ENCODE measurements at regions not wholly inside any gene's neighbourhood (a gene's known extent, or its start where the extent isn't known, plus 50 kb on each side); places are given as distances from the start of the nearest gene placed in this dataset.
"Not testable (repeated sequence)": the region's sequence is repeated elsewhere in the genome, so short reads cannot be mapped to it uniquely, and the experiment has no call there.

- DNase-seq, result no peak
Observed at GRCh38 chr5:84961193-84961592, 576.5 kb upstream of the EDIL3 start.

- no peak for DNase-seq
Observed at GRCh38 chr5:84961903-84962302, 577.2 kb upstream of the EDIL3 start.

GRCh38 chr5:84983093-84983492 lies 598.4 kb upstream of the EDIL3 start:
- no peak for DNase-seq

GRCh38 chr5:84985148-84985547 lies 600.5 kb upstream of the EDIL3 start:
- no peak for DNase-seq

- no peak for DNase-seq
Observed at GRCh38 chr5:84986688-84987087, 602.0 kb upstream of the EDIL3 start.

GRCh38 chr5:85000671-85001070 lies 616.0 kb upstream of the EDIL3 start:
- peak; percentile 9 for DNase-seq

- DNase-seq, result not testable (repeated sequence)
Observed at GRCh38 chr5:85002026-85002425, 617.3 kb upstream of the EDIL3 start.

GRCh38 chr5:85010014-85010562 lies 625.4 kb upstream of the EDIL3 start:
- DNase-seq, result no peak

- DNase-seq, result peak; percentile 1
Observed at GRCh38 chr5:85017261-85017660, 632.6 kb upstream of the EDIL3 start.

GRCh38 chr5:85030316-85031084 lies 645.8 kb upstream of the EDIL3 start:
- DNase-seq, result no peak

- peak; percentile 67 for DNase-seq
Observed at GRCh38 chr5:85049020-85049419, 664.3 kb upstream of the EDIL3 start.

- DNase-seq, result no peak
Observed at GRCh38 chr5:85052826-85053225, 668.1 kb upstream of the EDIL3 start.

- peak; percentile 1 for DNase-seq
Observed at GRCh38 chr5:85069659-85070640, 685.3 kb upstream of the EDIL3 start.

- no peak for DNase-seq
Observed at GRCh38 chr5:85077581-85077980, 692.9 kb upstream of the EDIL3 start.

- DNase-seq, result no peak
Observed at GRCh38 chr5:85096421-85096820, 711.7 kb upstream of the EDIL3 start.

- DNase-seq, result no peak
Observed at GRCh38 chr5:85108471-85108870, 723.8 kb upstream of the EDIL3 start.

GRCh38 chr5:85109616-85110015 lies 724.9 kb upstream of the EDIL3 start:
- DNase-seq, result peak; percentile 0

- peak; percentile 73 for DNase-seq
Observed at GRCh38 chr5:85132269-85132668, 747.6 kb upstream of the EDIL3 start.

- no peak for DNase-seq
Observed at GRCh38 chr5:85140471-85140870, 755.8 kb upstream of the EDIL3 start.

GRCh38 chr5:85143138-85143537 lies 758.5 kb upstream of the EDIL3 start:
- no peak for DNase-seq

GRCh38 chr5:85148701-85149100 lies 764.0 kb upstream of the EDIL3 start:
- DNase-seq, result no peak

GRCh38 chr5:85159395-85159794 lies 774.7 kb upstream of the EDIL3 start:
- DNase-seq, result no peak

GRCh38 chr5:85168474-85168873 lies 783.8 kb upstream of the EDIL3 start:
- DNase-seq, result no peak
